NAMALWA (cell line): ENCODE measurements at regions not wholly inside any gene's neighbourhood (a gene's known extent, or its start where the extent isn't known, plus 50 kb on each side); places are given as distances from the start of the nearest gene placed in this dataset.

Experiments used
- DNase-seq: peaks from one replicate; pipeline ENCODE4 v3.0.0-alpha.2; 2015; ENCODE audit warnings: low spot score

DNA sequence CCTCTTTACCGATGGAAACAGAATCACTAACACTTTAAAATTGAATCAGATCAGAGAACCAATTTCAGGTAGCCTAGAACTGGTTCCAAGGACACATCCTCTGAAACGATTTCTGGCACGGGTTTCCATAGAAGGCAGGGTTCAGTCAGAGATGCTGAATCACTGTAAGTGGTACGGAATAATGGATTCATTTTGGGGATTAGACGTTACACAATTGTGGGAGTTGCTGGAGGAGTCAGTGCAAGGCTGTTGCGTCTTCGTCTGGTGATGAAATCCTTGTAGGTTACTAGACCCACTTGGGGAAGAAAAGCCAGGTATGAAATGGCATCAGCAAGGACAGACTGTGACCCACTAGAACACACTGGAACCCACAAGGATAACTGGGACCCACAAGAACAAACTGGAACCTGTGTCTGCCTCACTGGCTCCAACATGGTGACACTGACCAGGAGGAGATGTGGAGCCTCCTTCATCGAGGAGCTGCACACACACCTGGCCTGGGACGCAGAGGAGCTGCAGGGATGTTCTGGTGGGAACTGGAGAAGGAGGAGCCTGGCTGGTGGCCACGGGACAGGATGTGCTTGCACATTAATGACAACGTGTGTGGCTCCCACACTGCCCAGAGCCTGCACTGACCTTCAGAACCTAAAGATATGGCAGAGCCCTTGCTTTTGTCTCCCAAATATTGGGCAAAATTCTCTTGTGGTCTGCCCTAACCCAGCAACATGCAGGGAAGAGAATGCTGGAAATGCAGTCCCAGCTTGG is 105.1 kb downstream of the TRAPPC11 start:
- DNase-seq = no peak

GRCh38 chr4:183765251-183765911 is 106.3 kb downstream of the TRAPPC11 start:
- no peak for DNase-seq

GRCh38 chr4:183766140-183766539 is 107.0 kb downstream of the TRAPPC11 start:
- no peak for DNase-seq

DNA sequence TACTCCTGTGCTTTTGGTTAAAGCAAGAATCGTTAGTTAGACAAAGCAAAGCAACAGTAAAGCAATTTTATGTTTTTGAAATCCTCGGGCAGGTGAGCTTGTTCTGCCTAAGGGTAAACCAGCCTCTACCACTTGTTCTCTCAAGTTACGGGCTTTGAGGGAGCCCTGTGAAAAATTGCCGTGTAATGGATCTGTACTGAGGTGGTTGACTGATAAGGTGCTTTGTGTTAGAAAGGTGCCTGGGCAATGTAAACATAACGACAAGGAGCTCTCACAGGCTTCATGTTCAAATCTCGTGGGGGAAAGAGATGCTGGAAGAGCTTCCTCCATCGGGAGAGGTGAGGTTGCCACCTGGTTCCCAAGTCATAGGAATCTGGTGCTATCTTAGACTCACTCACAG is 111.8 kb downstream of the TRAPPC11 start:
- no peak for DNase-seq

GRCh38 chr4:183772361-183772760 is 113.3 kb downstream of the TRAPPC11 start:
- DNase-seq = no peak

- no peak for DNase-seq
Observed at GRCh38 chr4:183773790-183774189, 114.7 kb downstream of the TRAPPC11 start.

GRCh38 chr4:183783306-183783705 is 121.8 kb upstream of the STOX2 start:
- DNase-seq = no peak

DNA sequence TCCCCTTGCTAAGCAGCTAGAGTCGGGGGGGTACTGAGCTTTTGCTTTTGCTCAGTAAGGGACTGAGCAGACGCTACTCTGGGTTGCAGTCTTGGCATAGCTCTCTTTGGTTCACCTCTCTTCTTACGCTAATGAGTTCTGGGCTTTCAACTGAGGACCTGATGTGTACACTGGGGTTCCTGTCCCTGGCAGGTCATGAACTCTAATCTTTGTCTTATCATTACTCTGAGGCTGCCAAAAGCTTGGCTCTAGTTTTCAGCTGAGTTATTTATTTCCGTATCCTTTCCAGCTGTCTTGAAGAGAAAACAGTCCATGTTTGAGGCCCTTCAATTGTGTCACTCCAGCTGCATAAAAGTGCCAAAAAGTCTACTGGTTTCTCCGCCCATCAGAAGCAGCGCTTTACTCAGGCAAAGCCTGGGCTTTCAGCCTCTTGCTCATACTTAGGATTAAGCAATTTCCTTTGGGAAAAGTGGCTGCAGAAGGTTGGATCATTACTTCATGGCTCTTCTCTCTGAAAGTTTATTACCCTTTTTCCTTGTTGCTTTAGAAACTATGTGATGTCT is 121.0 kb upstream of the STOX2 start:
- no peak for DNase-seq

- no peak for DNase-seq
Observed at GRCh38 chr4:183788308-183788905, 116.7 kb upstream of the STOX2 start.

DNA sequence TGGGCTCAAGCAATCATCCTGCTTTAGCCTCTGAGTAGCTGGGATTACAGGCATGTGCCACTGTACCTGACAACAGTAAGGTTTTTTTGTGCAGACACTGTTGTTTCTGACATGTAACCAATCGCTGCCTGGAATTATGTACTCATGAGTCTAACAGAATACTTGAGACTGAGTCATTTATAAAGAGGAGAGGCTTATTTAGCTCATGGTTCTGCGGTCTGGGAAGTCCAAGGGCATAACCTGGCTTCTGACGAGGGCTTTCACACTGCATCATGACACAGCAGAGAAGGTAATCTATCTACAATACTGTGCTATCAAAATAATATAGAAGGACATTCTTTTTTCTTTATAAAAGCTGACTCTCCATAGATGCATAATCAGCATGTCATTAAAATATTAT is 115.5 kb upstream of the STOX2 start:
- no peak for DNase-seq

GRCh38 chr4:183790661-183791060 is 114.4 kb upstream of the STOX2 start:
- no peak for DNase-seq

DNA sequence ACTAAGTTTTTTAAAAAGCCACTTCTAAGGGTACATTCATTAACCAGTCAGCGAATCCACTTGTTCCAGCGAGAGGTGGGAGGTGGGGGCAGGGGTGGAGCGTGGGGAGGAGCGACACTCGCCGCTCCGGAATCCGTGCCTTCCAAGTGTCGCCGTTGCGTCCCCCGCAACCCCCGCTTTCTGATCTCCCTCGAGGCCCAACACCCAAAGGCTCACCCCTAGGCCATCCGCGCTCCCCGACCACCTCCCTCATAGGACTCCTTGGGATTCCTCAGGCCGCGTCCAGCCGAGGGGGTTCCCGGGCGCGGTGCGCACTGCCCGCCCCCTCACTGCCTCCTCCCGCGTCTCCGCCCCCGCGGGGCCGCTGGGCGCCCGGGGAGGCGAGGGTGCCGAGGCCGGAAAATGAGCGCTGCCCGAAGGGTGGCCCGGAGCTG is 108.1 kb upstream of the STOX2 start:
- DNase-seq = no peak

- no peak for DNase-seq
Observed at GRCh38 chr4:183797445-183798300, 107.4 kb upstream of the STOX2 start.

GRCh38 chr4:183798301-183799253 is 106.5 kb upstream of the STOX2 start:
- no peak for DNase-seq

- DNase-seq = no peak
Observed at GRCh38 chr4:183801457-183802165, 103.5 kb upstream of the STOX2 start.

- no peak for DNase-seq
Observed at GRCh38 chr4:183806341-183806740, 98.8 kb upstream of the STOX2 start.

DNA sequence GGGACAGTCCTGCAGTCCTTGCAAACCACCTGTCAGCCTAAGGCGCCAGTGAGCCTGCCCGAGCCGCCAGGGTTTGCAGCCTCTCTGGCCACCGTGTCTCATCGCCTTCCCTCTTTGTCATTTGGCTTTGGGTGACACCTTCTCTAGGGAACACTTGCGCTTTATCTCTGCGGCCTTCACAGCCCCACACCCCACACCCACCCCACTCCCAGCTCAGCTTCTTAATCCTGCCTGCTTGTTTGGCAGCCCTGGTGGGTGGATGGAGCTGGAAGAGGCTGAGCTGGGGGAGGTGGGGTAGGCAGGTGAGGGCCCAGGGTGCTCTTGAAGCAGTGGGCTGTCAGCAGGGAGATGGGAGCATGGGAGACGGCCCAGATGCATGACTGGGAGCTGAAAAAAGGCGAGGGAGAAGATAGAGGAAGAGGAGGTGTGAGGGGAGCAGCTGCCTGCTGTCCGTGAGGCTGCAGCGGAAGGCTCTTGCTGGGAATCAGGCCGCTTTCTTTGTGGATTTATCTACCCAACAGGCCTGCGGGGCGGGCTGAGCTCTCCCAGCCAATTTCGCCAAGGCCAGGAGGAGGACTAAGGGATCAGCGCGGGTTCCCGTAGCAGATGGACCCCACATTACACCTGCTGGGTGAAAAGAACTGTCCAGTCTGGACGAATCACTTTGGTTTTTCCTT is 97.5 kb upstream of the STOX2 start:
- DNase-seq = no peak

GRCh38 chr4:183808097-183808456 is 97.0 kb upstream of the STOX2 start:
- no peak for DNase-seq

DNA sequence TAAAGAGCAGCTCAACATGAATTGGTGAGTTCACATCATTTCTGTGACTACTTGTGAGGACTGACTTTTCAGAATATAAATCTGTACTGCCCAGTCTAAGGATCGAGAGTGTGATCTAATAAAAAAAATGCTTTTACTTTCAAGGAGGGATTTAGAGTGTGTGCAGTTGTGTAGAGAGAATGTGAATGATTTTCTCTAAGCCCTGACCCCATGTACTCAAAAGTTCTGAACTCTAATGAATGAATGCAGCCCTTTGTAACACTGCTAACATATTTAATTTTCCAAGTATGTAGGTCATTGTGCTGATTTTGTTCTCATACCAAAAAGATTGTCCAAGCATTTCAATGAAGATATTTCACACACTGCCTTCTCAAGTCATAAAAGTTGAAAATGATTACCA is 92.5 kb upstream of the STOX2 start:
- no peak for DNase-seq

DNA sequence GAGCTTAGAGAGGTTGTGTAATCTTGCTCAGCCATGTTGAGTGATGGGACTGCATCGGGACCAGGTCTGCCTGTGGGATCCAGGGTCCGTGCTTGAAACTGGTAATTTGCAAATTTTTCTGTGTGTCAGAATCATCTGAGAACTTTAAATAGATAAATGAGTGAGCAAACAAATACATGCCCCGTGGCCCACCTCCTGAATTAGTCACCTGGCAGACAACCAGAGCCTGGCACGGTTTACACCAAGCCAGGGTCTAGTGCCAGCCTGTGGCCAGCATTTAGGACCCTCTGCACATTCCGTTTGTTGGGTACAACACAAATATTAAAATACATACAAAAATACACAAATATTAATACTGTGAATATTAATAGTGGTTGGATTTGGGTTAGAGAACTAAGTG is 90.6 kb upstream of the STOX2 start:
- DNase-seq = no peak
